ENCODE measurements at regions not wholly inside any gene's neighbourhood (a gene's known extent, or its start where the extent isn't known, plus 50 kb on each side); places are given as distances from the start of the nearest gene placed in this dataset.

DNA sequence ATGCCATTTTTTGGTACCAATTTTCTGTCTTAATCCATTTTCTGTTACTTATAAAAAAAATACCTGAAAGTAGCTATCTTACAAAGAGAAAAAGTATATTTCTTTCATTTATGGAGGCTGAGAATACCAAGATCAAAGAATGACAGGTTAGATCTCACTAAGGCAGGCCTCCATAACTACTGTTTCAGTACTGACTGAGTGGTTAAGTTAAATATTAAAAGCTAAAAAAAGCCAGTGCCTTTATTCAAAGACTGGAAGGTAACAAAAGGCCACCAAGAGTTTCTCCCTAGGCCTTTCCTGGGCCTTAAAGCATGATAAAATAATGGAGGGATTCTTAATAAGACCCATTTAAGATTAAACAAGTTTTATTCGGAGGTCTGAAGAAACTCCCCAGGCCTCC lies 687.7 kb upstream of the ADGRL4 start:
- Histone ChIP-seq H3K36me3 (no peaks in the 10 kb centered on the region), H3K4me3 (no peak overlapping the region), H3K27me3 (no peaks in the 10 kb centered on the region), H3K27ac (no peak overlapping the region), H3K9me3 (no peaks in the 10 kb centered on the region), H3K4me1 (no peaks in the 10 kb centered on the region)
- TF ChIP-seq CTCF (IDR thresholded peaks at IDR 0.05 in 4 of 5, conservative IDR thresholded peaks at IDR 0.05 in 1 of 5) (no peak), POLR2A (IDR thresholded peaks at IDR 0.05) (no peak)
- intact Hi-C loops (cut with DNase I; ENCODE audit: low total_unique reads) (no loop called here), in situ Hi-C loops (cut with MboI; ENCODE audit: low sequenced_read_pairs in 4 of 4) (no loop called here)
- DNase-seq (no peak), ATAC-seq (no peak)

- no peak for DNase-seq
- Histone ChIP-seq H3K9me3 (no peaks in the 10 kb centered on the region), H3K4me1 (no peaks in the 10 kb centered on the region), H3K4me3 (no peak overlapping the region), H3K36me3 (no peaks in the 10 kb centered on the region), H3K27me3 (no peaks in the 10 kb centered on the region), H3K27ac (no peak overlapping the region)
- TF ChIP-seq CTCF (IDR thresholded peaks at IDR 0.05 in 4 of 5, conservative IDR thresholded peaks at IDR 0.05 in 1 of 5) (no peak), POLR2A (IDR thresholded peaks at IDR 0.05) (no peak)
- ATAC-seq, result no peak
- intact Hi-C loops (cut with DNase I; ENCODE audit: low total_unique reads) (no loop called here), in situ Hi-C loops (cut with MboI; ENCODE audit: low sequenced_read_pairs in 4 of 4) (no loop called here)
Observed at GRCh38 chr1:79693441-79694114, 687.0 kb upstream of the ADGRL4 start.

- Histone ChIP-seq H3K27ac (no peak overlapping the region), H3K4me1 (no peaks in the 10 kb centered on the region), H3K36me3 (no peaks in the 10 kb centered on the region), H3K27me3 (no peaks in the 10 kb centered on the region), H3K9me3 (no peaks in the 10 kb centered on the region), H3K4me3 (no peak overlapping the region)
- TF ChIP-seq CTCF (IDR thresholded peaks at IDR 0.05 in 4 of 5, conservative IDR thresholded peaks at IDR 0.05 in 1 of 5) (no peak), POLR2A (IDR thresholded peaks at IDR 0.05) (no peak)
- DNase-seq, result no peak
- in situ Hi-C loops (cut with MboI; ENCODE audit: low sequenced_read_pairs in 4 of 4), result no loop called here
- intact Hi-C loops (cut with DNase I; ENCODE audit: low total_unique reads), result no loop called here
- ATAC-seq, result no peak
Observed at GRCh38 chr1:79692519-79692918, 686.0 kb upstream of the ADGRL4 start.

GRCh38 chr1:79688932-79689331 lies 682.4 kb upstream of the ADGRL4 start:
- intact Hi-C loops (cut with DNase I; ENCODE audit: low total_unique reads), result no loop called here
- H3K9me3 ChIP-seq, result no peaks in the 10 kb centered on the region
- no peak overlapping the region for H3K4me3 ChIP-seq
- ATAC-seq, result no peak
- no peak for TF ChIP-seq POLR2A (IDR thresholded peaks at IDR 0.05)
- TF ChIP-seq CTCF (IDR thresholded peaks at IDR 0.05 in 4 of 5, conservative IDR thresholded peaks at IDR 0.05 in 1 of 5), result no peak
- no peak overlapping the region for H3K27ac ChIP-seq
- no peaks in the 10 kb centered on the region for H3K4me1 ChIP-seq
- no peaks in the 10 kb centered on the region for H3K27me3 ChIP-seq
- no peaks in the 10 kb centered on the region for H3K36me3 ChIP-seq
- no peak for DNase-seq
- in situ Hi-C loops (cut with MboI; ENCODE audit: low sequenced_read_pairs in 4 of 4), result no loop called here

GRCh38 chr1:79683420-79683819 lies 676.9 kb upstream of the ADGRL4 start:
- TF ChIP-seq CTCF (IDR thresholded peaks at IDR 0.05 in 4 of 5, conservative IDR thresholded peaks at IDR 0.05 in 1 of 5) (no peak), POLR2A (IDR thresholded peaks at IDR 0.05) (no peak)
- no peak overlapping the region for H3K4me3 ChIP-seq
- no peak overlapping the region for H3K27ac ChIP-seq
- in situ Hi-C loops (cut with MboI; ENCODE audit: low sequenced_read_pairs in 4 of 4), result no loop called here
- no peaks in the 10 kb centered on the region for H3K27me3 ChIP-seq
- no peaks in the 10 kb centered on the region for H3K4me1 ChIP-seq
- ATAC-seq, result no peak
- no peaks in the 10 kb centered on the region for H3K36me3 ChIP-seq
- intact Hi-C loops (cut with DNase I; ENCODE audit: low total_unique reads), result no loop called here
- no peaks in the 10 kb centered on the region for H3K9me3 ChIP-seq
- DNase-seq, result no peak
